Retina (tissue), 1 donor: ENCODE measurements at regions not wholly inside any gene's neighbourhood (a gene's known extent, or its start where the extent isn't known, plus 50 kb on each side); places are given as distances from the start of the nearest gene placed in this dataset.

Experiments
- DNase-seq: peaks from one replicate; pipeline ENCODE4 v3.0.0-alpha.2; 2016

GRCh38 chr13:55341891-55342290, 1798.8 kb upstream of the PRR20A start:
- DNase-seq: no peak

- DNase-seq: peak; percentile 36
Observed at GRCh38 chr13:55345224-55345623, 1795.5 kb upstream of the PRR20A start.

- no peak for DNase-seq
Observed at GRCh38 chr13:55347528-55347927, 1793.2 kb upstream of the PRR20A start.

- no peak for DNase-seq
Observed at GRCh38 chr13:55359067-55359466, 1781.7 kb upstream of the PRR20A start.

GRCh38 chr13:55361141-55361540, 1779.6 kb upstream of the PRR20A start:
- no peak for DNase-seq

GRCh38 chr13:55366676-55367075, 1774.0 kb upstream of the PRR20A start:
- no peak for DNase-seq

- no peak for DNase-seq
Observed at GRCh38 chr13:55394470-55394869, 1746.2 kb upstream of the PRR20A start.

- no peak for DNase-seq
Observed at GRCh38 chr13:55402870-55403269, 1737.8 kb upstream of the PRR20A start.

GRCh38 chr13:55403887-55404487, 1736.7 kb upstream of the PRR20A start:
- DNase-seq: no peak

- DNase-seq: no peak
Observed at GRCh38 chr13:55410398-55411330, 1730.1 kb upstream of the PRR20A start.

- DNase-seq: no peak
Observed at GRCh38 chr13:55418095-55418494, 1722.6 kb upstream of the PRR20A start.

- DNase-seq: no peak
Observed at GRCh38 chr13:55432814-55433213, 1707.9 kb upstream of the PRR20A start.

- DNase-seq: no peak
Observed at GRCh38 chr13:55437162-55437561, 1703.6 kb upstream of the PRR20A start.

- DNase-seq: peak; percentile 3
Observed at GRCh38 chr13:55439450-55439849, 1701.3 kb upstream of the PRR20A start.

- DNase-seq: no peak
Observed at GRCh38 chr13:55440465-55441085, 1700.1 kb upstream of the PRR20A start.

GRCh38 chr13:55464222-55464621, 1676.5 kb upstream of the PRR20A start:
- no peak for DNase-seq

GRCh38 chr13:55467476-55467875, 1673.2 kb upstream of the PRR20A start:
- no peak for DNase-seq

GRCh38 chr13:55483626-55484158, 1657.0 kb upstream of the PRR20A start:
- DNase-seq: no peak

- no peak for DNase-seq
Observed at GRCh38 chr13:55493297-55493696, 1647.4 kb upstream of the PRR20A start.

GRCh38 chr13:55497486-55497885, 1643.2 kb upstream of the PRR20A start:
- DNase-seq: no peak

- DNase-seq: no peak
Observed at GRCh38 chr13:55500694-55501093, 1640.0 kb upstream of the PRR20A start.

GRCh38 chr13:55516610-55517009, 1624.1 kb upstream of the PRR20A start:
- DNase-seq: no peak

GRCh38 chr13:55517312-55517711, 1623.4 kb upstream of the PRR20A start:
- DNase-seq: no peak

- no peak for DNase-seq
Observed at GRCh38 chr13:55528434-55528833, 1612.3 kb upstream of the PRR20A start.
